ENCODE measurements at regions not wholly inside any gene's neighbourhood (a gene's known extent, or its start where the extent isn't known, plus 50 kb on each side); places are given as distances from the start of the nearest gene placed in this dataset.

- Histone ChIP-seq H3K36me3 (no peaks in the 10 kb centered on the region), H3K4me3 (no peak overlapping the region), H3K9me3 (no peaks in the 10 kb centered on the region), H3K4me1 (ENCODE audit: insufficient read depth) (no peaks in the 10 kb centered on the region), H3K27me3 (no peaks in the 10 kb centered on the region), H3K27ac (no peak overlapping the region)
- TF ChIP-seq CTCF (IDR thresholded peaks at IDR 0.05): no peak
- no peak for TF ChIP-seq POLR2A (IDR thresholded peaks at IDR 0.05)
- no peak for TF ChIP-seq EP300 (IDR thresholded peaks at IDR 0.05)
- 67 to 80% (median 80%) methylated on average over 2 of the region's 2 CpGs for whole genome bisulfite sequencing, 3 donors
- no peak for DNase-seq
- intact Hi-C loops (cut with DNase I): no loop called here
Observed at GRCh38 chr2:138997346-138997745, 217.2 kb upstream of the NXPH2 start.

DNA sequence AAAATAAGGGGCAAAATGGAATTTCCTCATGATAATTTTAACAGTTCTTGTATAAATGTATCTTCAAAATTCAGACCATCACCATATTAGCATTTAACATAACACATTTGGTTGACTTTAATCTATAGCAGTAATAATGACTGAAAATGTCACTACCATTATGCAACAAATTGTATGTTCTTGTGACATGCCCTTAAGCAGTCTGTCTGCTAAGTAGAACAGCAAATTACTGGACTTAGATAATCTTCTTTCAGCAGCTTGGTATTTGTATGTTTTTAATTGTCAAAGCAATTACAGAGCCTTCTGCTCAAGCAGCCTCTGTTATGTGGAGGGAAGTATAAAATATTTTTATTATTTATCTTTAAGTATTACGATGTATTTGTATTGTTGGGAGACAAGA, 214.3 kb upstream of the NXPH2 start:
- Histone ChIP-seq H3K27me3 (no peaks in the 10 kb centered on the region), H3K36me3 (no peaks in the 10 kb centered on the region), H3K4me1 (ENCODE audit: insufficient read depth) (no peaks in the 10 kb centered on the region), H3K9me3 (no peaks in the 10 kb centered on the region), H3K4me3 (no peak overlapping the region), H3K27ac (no peak overlapping the region)
- WGBS, 3 donors: 12 to 43% (median 15%) methylated on average over 1 of the region's 1 CpG
- DNase-seq: no peak
- intact Hi-C loops (cut with DNase I): no loop called here
- TF ChIP-seq POLR2A (IDR thresholded peaks at IDR 0.05) (no peak), CTCF (IDR thresholded peaks at IDR 0.05) (no peak), EP300 (IDR thresholded peaks at IDR 0.05) (no peak)

DNA sequence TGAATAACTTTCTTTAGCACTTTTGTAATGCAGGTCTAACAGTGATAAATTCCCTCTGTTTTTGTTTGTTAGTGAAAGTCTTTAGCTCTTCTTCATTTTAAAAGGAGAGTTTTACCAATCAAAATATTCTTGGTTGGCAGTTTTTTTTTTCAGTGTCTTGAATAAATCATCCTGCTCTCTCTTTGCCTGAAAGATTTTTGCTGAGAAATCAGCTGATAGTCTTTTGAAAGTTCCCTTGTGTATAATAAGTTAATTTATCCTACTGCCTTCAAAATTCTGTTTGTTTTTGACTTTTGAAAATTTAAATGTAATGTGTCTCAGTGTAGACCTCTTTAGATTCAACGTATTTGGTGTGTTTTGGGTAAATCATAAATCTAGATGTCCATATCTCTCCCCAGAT, 205.7 kb upstream of the NXPH2 start:
- 68 to 89% (median 76%) methylated on average over 1 of the region's 1 CpG for WGBS, 3 donors
- Histone ChIP-seq H3K27me3 (no peaks in the 10 kb centered on the region), H3K4me3 (no peak overlapping the region), H3K4me1 (ENCODE audit: insufficient read depth) (no peaks in the 10 kb centered on the region), H3K9me3 (no peaks in the 10 kb centered on the region), H3K36me3 (no peaks in the 10 kb centered on the region), H3K27ac (no peak overlapping the region)
- no peak for DNase-seq
- intact Hi-C loops (cut with DNase I): no loop called here
- TF ChIP-seq CTCF (IDR thresholded peaks at IDR 0.05) (no peak), EP300 (IDR thresholded peaks at IDR 0.05) (no peak), POLR2A (IDR thresholded peaks at IDR 0.05) (no peak)

- H3K4me3 ChIP-seq: no peak overlapping the region
- H3K36me3 ChIP-seq: no peaks in the 10 kb centered on the region
- DNase-seq: no peak
- H3K9me3 ChIP-seq: no peaks in the 10 kb centered on the region
- no peak overlapping the region for H3K27ac ChIP-seq
- WGBS, 3 donors: 12 to 16% (median 14%) methylated on average over 4 of the region's 4 CpGs
- no peaks in the 10 kb centered on the region for H3K27me3 ChIP-seq
- no peak for TF ChIP-seq POLR2A (IDR thresholded peaks at IDR 0.05)
- TF ChIP-seq EP300 (IDR thresholded peaks at IDR 0.05): no peak
- TF ChIP-seq CTCF (IDR thresholded peaks at IDR 0.05): no peak
- intact Hi-C loops (cut with DNase I): no loop called here
- no peaks in the 10 kb centered on the region for H3K4me1 ChIP-seq (ENCODE audit: insufficient read depth)
Observed at GRCh38 chr2:138979131-138979785, 199.1 kb upstream of the NXPH2 start.
